ENCODE measurements at regions not wholly inside any gene's neighbourhood (a gene's known extent, or its start where the extent isn't known, plus 50 kb on each side); places are given as distances from the start of the nearest gene placed in this dataset.

DNA sequence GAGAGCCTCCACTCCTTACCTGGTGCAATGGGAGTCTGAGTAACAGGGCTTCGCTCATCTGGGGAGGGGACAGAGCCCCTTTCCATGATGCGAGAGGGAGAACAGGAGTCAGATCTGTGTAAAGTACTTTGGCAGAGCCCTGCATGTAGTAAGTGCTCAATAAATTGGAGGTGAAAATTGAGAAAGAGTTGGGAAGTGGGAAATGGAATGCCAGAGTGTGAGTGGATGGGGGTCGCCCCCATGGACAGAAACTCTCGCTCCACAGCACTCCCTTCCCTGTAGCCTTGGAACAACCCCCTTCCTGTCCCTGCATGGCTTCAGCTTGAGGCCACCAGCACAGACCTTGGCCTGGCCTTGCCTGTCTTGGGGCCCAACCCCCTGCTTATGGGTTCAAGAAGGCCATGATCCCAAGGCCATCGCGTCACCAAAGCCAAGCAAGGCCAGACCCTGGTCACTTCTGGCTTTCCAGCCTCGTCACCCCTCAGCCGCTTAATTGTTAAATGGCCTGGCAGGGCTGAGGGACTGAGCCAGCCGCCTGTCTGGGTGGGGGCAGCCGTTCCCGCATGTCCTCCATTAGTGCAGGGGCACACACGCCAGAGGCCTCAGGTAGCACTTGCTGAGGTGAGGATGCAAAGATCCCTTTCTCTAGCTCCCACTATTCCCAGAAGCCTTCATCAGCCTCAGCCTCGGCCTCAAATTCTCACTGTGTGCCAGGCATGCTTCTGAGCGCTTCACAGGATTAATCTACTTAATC is 93.7 kb upstream of the PTPN1 start:
- H3K4me3 Mint-ChIP-seq = no peak overlapping the region
- no peak overlapping the region for H3K4me3 ChIP-seq (ENCODE audit: low read length)
- 96% methylated on average over 14 of the region's 14 CpGs for WGBS (ENCODE audit: insufficient coverage)
- H3K9me3 Mint-ChIP-seq = no peaks in the 10 kb centered on the region
- no peaks in the 10 kb centered on the region for H3K36me3 Mint-ChIP-seq
- H3K4me1 ChIP-seq (ENCODE audit: control insufficient read depth, insufficient read depth, low read length) = no peaks in the 10 kb centered on the region
- ATAC-seq (no peak), DNase-seq (no peak)
- peaks cover 8% of the 10 kb centered on the region for H3K9me3 ChIP-seq (ENCODE audit: control insufficient read depth, insufficient read depth, low read length)
- H3K27me3 ChIP-seq (ENCODE audit: control insufficient read depth, insufficient read depth, low read length) = peaks cover 2% of the 10 kb centered on the region
- H3K4me1 Mint-ChIP-seq = peaks cover 0 to 21% of the 10 kb centered on the region in 2 donors
- no peak overlapping the region for H3K27ac ChIP-seq (ENCODE audit: low read length)
- H3K36me3 ChIP-seq (ENCODE audit: control insufficient read depth, insufficient read depth, low read length) = no peaks in the 10 kb centered on the region
- intact Hi-C loops (cut with micrococcal nuclease) = no loop called here
- peaks cover 22 to 35% of the 10 kb centered on the region in 2 donors for H3K27me3 Mint-ChIP-seq (ENCODE audit: low read depth in 2 of 2)
- H3K27ac Mint-ChIP-seq = no peak overlapping the region
- TF ChIP-seq, protein P1, sequence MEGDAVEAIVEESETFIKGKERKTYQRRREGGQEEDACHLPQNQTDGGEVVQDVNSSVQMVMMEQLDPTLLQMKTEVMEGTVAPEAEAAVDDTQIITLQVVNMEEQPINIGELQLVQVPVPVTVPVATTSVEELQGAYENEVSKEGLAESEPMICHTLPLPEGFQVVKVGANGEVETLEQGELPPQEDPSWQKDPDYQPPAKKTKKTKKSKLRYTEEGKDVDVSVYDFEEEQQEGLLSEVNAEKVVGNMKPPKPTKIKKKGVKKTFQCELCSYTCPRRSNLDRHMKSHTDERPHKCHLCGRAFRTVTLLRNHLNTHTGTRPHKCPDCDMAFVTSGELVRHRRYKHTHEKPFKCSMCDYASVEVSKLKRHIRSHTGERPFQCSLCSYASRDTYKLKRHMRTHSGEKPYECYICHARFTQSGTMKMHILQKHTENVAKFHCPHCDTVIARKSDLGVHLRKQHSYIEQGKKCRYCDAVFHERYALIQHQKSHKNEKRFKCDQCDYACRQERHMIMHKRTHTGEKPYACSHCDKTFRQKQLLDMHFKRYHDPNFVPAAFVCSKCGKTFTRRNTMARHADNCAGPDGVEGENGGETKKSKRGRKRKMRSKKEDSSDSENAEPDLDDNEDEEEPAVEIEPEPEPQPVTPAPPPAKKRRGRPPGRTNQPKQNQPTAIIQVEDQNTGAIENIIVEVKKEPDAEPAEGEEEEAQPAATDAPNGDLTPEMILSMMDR (IDR thresholded peaks at IDR 0.05) = no peak

DNA sequence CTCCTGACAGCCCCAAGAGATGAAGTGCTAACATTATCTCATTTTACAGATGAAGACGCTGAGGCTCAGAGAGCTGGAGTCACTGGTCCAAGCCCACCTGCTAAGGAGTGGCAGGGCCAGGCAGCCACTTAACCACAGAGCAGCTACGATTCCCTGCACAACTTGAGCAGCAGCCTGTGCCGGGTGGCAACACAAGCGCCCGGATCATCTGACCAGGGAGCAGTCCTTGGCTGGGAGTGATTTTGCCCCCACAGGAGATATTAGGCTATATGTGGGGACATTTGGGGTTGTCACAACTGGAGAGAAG is 93.2 kb upstream of the PTPN1 start:
- TF ChIP-seq, protein P1 (IDR thresholded peaks at IDR 0.05) = no peak
- Histone ChIP-seq H3K27ac (ENCODE audit: low read length) (no peak overlapping the region), H3K4me1 (ENCODE audit: control insufficient read depth, insufficient read depth, low read length) (no peaks in the 10 kb centered on the region), H3K4me3 (ENCODE audit: low read length) (no peak overlapping the region), H3K36me3 (ENCODE audit: control insufficient read depth, insufficient read depth, low read length) (no peaks in the 10 kb centered on the region), H3K27me3 (ENCODE audit: control insufficient read depth, insufficient read depth, low read length) (no peaks in the 10 kb centered on the region), H3K9me3 (ENCODE audit: control insufficient read depth, insufficient read depth, low read length) (peaks cover 13% of the 10 kb centered on the region)
- no peak overlapping the region for H3K27ac Mint-ChIP-seq
- no peaks in the 10 kb centered on the region for H3K9me3 Mint-ChIP-seq
- no peaks in the 10 kb centered on the region for H3K36me3 Mint-ChIP-seq
- DNase-seq (no peak), ATAC-seq (no peak)
- peaks cover 0 to 21% of the 10 kb centered on the region in 2 donors for H3K4me1 Mint-ChIP-seq
- H3K4me3 Mint-ChIP-seq = no peak overlapping the region
- peaks cover 17 to 35% of the 10 kb centered on the region in 2 donors for H3K27me3 Mint-ChIP-seq (ENCODE audit: low read depth in 2 of 2)
- intact Hi-C loops (cut with micrococcal nuclease) = no loop called here
- WGBS (ENCODE audit: insufficient coverage) = 92% methylated on average over 5 of the region's 5 CpGs

DNA sequence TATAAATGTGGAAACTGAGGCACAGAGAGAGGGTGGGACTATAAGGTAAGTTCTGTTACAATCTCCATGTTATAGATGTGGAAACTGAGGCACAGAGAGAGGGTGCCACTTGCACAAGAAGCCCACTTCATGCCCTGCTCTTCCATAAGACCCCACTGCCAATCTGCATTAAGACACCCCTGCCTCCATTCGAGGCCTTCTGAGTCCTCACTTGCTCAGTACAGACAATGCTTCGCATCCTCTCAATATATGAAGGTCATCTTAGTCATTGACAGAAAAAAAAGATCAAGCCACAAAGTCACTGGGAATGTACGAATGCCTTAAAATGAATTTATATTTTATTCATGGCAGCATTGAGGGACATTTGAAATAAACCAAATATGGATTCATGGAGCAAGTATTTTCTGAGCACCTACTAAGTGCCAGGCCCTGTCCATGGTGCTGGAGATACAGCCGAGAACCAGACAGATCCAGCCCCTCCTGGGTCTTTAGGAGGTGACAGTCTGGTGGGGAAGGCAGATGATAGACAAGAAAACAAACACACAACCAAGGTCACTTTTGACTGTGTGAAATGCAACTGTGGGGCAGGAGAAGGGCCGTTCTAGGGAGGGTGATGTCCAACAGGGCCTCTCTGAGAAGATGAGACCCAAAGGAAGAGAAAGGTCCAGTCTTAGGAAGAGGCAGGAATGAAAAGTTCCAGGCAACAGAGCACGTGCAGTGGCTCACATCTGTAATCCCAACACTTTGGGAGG is 92.5 kb upstream of the PTPN1 start:
- no peak for ATAC-seq
- H3K36me3 Mint-ChIP-seq = no peaks in the 10 kb centered on the region
- H3K4me3 Mint-ChIP-seq = no peak overlapping the region
- H3K36me3 ChIP-seq (ENCODE audit: control insufficient read depth, insufficient read depth, low read length) = no peaks in the 10 kb centered on the region
- H3K27me3 Mint-ChIP-seq (ENCODE audit: low read depth in 2 of 2) = peaks cover 14 to 37% of the 10 kb centered on the region in 2 donors
- H3K9me3 Mint-ChIP-seq = no peaks in the 10 kb centered on the region
- no peaks in the 10 kb centered on the region for H3K4me1 ChIP-seq (ENCODE audit: control insufficient read depth, insufficient read depth, low read length)
- no peaks in the 10 kb centered on the region for H3K27me3 ChIP-seq (ENCODE audit: control insufficient read depth, insufficient read depth, low read length)
- peaks cover 0 to 20% of the 10 kb centered on the region in 2 donors for H3K4me1 Mint-ChIP-seq
- peaks cover 13% of the 10 kb centered on the region for H3K9me3 ChIP-seq (ENCODE audit: control insufficient read depth, insufficient read depth, low read length)
- TF ChIP-seq, protein P1 (IDR thresholded peaks at IDR 0.05) = no peak
- WGBS (ENCODE audit: insufficient coverage) = 83% methylated on average over 6 of the region's 6 CpGs
- DNase-seq = no peak
- no peak overlapping the region for H3K27ac Mint-ChIP-seq
- no peak overlapping the region for H3K27ac ChIP-seq (ENCODE audit: low read length)
- H3K4me3 ChIP-seq (ENCODE audit: low read length) = no peak overlapping the region
- intact Hi-C loops (cut with micrococcal nuclease) = no loop called here
